MM.1S (cell line): ENCODE measurements at regions not wholly inside any gene's neighbourhood (a gene's known extent, or its start where the extent isn't known, plus 50 kb on each side); places are given as distances from the start of the nearest gene placed in this dataset.

ENCODE experiments used
- CTCF ChIP-seq: fragments of 300-600 bp; sonication (generic); IDR thresholded peaks from 2 replicates; pipeline ENCODE4 v1.5.1; 2016; ENCODE audit warnings: antibody characterized with exemption, low read length, mixed read lengths
- EZH2phosphoT487 ChIP-seq: fragments of 300-600 bp; sonication (generic); IDR thresholded peaks from 2 replicates; pipeline ENCODE4 v1.6.1; 2018; ENCODE audit warnings: antibody characterized with exemption, low read length

GRCh38 chr20:43857932-43858331 is 56.7 kb upstream of the TOX2 start:
- TF ChIP-seq CTCF (no peak), EZH2phosphoT487 (no peak)
